GM18519 (cell line): ENCODE measurements at regions not wholly inside any gene's neighbourhood (a gene's known extent, or its start where the extent isn't known, plus 50 kb on each side); places are given as distances from the start of the nearest gene placed in this dataset.

ENCODE experiments used
- ATAC-seq: cut with Tn5 transposase; IDR thresholded peaks from one replicate; pipeline ENCODE4 v1.9.1; 2021; ENCODE audit warnings: mild to moderate bottlenecking, moderate library complexity; ENCODE audit not compliant: unreplicated experiment, low FRiP score

DNA sequence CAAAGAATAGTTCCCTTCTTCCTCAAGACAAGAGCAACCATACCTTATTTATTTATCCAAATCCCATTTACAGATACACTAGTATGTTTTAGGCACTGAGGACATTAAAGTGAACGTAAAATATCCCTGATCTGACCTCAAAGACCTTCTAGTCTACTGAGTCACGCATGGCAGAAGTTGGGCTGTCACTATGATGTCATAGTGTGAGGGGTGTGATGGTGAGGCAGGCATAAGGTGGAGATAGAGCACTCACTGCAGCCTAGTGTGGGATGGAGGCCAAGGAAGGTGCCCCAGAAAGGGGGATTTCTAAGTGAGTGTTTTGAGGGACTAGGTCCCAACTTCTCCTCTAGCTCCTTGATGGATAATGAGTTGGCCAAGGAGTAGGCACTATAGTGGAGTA is 249.5 kb upstream of the SKOR2 start:
- ATAC-seq = no peak

DNA sequence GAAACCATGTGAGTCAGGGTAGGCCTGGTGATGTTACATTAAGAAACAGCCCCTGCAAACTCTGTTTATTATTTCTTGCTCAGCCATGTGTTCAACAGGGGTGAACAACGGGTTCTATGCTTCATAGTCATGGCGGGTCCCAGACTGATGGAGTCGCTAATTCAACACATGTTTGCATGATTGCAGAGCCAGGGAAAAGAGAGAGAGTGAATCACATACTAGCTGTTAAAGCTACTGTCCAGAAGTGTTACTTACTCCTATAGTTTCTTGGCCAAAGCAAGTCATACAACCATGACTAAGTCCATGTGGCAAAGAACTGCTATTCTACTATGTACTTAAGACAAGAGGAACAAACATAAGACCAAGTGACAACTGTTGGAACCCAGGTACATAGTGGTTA is 241.2 kb upstream of the SKOR2 start:
- no peak for ATAC-seq

DNA sequence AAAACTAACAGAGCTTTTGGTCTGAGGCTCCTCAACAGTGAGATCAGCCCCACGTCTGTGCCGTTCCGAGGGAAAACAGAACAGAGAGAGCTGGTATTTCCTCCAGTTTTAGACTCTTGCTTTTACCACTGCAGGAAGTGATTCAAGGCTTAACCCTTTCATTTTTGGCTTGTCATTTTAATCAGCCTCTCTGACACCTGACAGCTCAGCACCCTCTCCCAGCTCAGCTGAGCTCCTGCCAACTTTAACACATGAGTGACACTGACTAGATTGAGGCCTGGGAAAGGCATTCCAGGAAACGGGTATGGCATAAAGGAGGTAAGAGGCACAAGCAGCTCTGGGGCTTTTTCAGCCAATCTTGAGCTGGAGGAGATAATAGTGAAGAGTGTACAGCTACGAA is 239.4 kb upstream of the SKOR2 start:
- no peak for ATAC-seq

DNA sequence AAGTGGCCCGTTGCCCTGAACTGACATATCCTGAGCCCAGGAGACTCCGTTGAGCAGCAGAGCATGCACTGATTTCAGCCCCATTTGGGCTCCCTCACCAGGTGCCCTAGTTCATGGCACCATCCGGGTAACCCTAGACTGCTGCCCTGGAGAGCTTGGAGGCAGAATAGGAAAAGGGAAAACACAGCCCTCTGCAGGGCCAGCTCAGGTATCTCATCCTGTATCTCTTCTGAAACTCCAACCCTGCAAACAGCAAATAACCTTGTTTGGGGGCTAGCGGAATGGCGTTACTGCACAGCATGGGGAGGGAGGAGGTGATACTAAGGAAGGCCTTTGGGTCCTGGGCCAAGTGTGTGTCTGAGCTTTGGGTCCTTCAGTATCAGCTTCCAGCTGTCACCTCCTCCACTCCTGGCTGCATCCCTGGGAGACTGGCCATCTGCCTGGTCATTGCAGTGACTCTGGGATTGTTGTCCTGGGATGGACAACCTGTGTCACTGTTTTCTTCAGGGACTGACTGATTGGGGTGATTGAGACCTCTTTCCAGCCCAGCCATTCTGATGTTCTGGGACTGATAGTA is 233.8 kb upstream of the SKOR2 start:
- no peak for ATAC-seq

DNA sequence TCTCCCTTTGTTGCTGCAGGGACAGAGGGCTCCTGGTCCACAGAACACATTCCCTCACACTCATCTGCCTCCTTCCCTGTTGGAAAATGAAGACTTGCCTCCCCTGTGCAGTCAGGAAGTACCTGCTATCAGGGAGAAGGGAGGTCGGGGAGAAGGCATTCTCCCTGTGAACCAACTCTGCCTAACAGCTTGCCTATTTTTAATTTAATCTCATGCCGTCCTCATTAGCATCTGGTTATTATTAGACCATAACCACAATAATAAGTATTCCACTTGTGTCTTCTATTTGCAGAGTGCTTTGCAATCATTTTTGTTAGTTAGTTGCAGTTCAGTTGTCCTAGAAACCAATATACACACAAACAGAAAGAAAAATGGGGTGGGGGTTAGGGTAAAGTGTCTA is 232.6 kb upstream of the SKOR2 start:
- ATAC-seq = no peak

GRCh38 chr18:47480166-47480565 is 228.7 kb upstream of the SKOR2 start:
- ATAC-seq = no peak

DNA sequence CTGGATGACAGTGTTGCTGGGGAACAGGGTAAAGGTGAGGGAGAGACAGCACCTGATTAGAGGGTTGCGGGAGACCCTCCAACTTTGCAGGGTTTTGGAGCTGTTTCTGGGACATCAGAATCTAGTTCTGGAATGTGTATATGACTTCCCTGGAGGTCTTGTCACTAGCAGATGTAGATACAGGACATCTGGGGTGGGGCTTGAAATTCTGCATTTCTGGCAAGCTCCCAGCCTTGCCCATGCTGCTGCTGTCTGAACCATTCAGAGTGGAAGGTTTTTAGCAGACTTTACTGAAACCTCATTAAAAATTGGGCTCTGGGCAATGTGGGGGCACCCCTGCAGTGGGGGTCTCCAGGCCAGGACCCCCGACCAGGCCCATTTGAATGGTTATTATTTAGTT is 220.3 kb upstream of the SKOR2 start:
- no peak for ATAC-seq

- no peak for ATAC-seq
Observed at GRCh38 chr18:47470941-47471340, 219.5 kb upstream of the SKOR2 start.

- no peak for ATAC-seq
Observed at GRCh38 chr18:47469576-47469975, 218.1 kb upstream of the SKOR2 start.

DNA sequence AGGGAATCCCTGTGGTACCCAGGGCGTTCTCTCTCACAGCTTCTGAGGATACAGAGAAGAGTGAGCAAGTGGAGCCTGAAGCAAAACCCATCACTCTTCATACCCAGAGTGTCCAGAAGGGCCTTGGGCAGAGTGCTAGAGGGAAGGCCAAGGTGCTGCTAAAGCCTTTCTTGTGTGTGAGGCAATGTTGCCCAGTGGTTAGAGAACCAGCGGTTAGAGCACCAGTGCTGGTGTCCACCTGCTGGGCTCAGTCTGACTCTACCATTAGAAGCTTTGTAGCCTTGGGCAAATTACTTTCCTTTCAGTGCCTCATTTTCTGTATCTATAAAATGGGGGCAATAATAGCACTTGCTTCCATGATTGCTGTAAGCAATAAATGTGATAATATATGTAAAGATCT is 210.5 kb upstream of the SKOR2 start:
- no peak for ATAC-seq

DNA sequence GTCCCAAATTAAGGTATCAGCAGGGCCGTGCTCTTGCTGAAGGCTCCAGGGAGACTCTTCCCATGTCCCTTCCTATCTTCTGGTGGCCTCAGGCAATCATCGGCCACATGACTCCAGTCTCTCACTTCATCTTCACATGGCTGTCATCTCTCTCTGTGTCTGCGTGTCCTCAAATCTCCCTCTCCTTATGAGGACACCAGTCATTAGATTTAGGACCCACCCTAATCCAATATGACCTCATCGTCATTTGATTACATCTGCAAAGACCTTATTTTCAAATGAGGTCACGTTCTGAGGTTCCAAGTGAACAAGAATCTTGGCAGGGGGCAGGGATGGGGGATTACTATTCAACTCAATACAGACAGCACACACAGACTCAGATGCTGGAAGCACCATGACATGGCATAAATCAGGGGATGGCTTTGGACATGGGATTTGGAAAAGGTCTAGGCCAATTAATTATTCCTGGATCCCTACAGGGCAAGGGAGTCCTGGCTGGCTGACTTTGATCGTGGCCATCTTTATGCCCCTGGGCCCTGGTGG is 210.0 kb upstream of the SKOR2 start:
- no peak for ATAC-seq

GRCh38 chr18:47458483-47458882 is 207.0 kb upstream of the SKOR2 start:
- no peak for ATAC-seq

DNA sequence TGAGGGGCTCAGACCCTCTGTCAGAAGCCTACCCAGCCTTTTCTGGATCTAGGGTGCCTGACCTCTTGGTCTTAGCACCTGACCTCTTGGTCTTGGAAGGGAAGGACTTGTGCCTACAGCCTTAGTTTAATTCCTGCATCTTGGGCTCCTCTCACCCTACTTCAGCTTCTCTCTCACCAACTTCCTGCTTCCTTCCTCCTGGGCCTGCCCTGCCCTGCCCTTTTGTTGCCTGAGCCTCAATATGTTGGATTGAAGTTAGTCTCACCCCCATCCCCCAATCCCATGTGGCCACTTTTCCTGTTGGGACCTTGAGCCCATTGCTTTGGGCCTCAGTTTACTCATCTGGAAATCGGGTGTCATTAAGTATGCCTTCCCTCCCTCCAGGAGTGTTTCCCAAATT is 206.2 kb upstream of the SKOR2 start:
- no peak for ATAC-seq

GRCh38 chr18:47453038-47453437 is 201.6 kb upstream of the SKOR2 start:
- ATAC-seq = no peak

- ATAC-seq = no peak
Observed at GRCh38 chr18:47448956-47449355, 197.5 kb upstream of the SKOR2 start.

DNA sequence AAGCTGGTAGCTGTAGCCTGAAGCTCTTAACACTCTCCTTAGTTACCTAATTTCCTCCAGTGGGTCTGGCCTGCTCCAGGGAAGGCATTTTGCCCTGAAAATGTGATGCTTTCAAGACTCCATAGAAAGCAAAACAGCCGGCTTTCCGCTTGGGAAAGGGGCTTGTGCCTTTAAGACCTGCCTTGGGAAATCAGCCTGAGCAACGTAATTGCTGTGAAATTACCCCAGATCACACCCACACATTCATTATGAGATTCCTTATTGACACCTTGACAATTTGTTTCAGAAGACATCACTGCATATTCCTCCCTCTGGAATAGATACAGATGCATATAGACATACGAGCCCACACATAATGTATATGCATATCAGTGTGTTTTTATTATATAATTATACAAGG is 190.5 kb upstream of the SKOR2 start:
- no peak for ATAC-seq

DNA sequence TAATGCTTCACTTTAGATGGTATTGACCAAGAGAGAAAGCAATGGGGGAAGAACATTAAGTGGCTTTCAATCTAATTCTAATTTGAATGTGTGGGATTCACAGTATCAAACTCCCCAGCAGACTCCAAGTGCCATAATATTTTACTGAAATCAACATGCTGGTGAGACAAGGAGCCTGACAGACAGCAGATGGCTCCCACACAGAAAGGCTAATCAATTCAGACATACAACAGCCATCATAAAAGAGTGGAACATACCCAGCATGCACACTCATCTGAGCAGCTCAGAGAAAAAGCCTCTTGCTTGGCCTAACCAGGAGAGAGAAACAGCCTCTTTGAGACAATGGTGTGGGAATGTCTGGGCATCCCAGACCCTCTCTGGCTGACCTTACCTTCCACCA is 186.5 kb upstream of the SKOR2 start:
- ATAC-seq = no peak

DNA sequence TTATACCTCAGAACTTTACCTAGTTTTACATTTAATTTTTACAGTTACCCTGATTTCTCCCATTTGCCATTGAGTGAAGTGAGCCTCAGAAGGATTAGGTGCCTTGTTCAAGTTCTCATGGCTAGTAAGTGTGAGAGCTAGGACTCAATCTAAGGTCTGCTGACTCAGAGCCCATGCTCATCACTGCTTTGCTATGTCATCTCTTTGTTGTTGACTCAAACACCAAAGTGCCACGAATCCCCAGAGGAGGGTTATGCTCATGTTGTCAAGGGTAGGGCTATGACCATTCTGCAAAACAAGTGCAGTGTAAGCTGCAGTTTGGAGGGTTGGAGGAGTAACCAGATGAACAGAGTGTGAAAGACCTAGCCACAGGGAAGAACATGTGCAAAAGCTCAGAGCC is 185.4 kb upstream of the SKOR2 start:
- ATAC-seq = no peak

GRCh38 chr18:47434214-47434746 is 182.8 kb upstream of the SKOR2 start:
- ATAC-seq = no peak

GRCh38 chr18:47427923-47428637 is 176.6 kb upstream of the SKOR2 start:
- no peak for ATAC-seq

GRCh38 chr18:47427072-47427471 is 175.6 kb upstream of the SKOR2 start:
- ATAC-seq = no peak

GRCh38 chr18:47425365-47425764 is 173.9 kb upstream of the SKOR2 start:
- no peak for ATAC-seq
